Activated naive CD8-positive, alpha-beta T cell treated with anti-CD3 and anti-CD28 coated beads, Interleukin-2, amount 50 U/mL, for 24 hours (primary cell): ENCODE measurements at regions not wholly inside any gene's neighbourhood (a gene's known extent, or its start where the extent isn't known, plus 50 kb on each side); places are given as distances from the start of the nearest gene placed in this dataset.
"Not testable (repeated sequence)": the region's sequence is repeated elsewhere in the genome, so short reads cannot be mapped to it uniquely, and the experiment has no call there.

Experiments used
- ATAC-seq: fragments of 150-1000 bp; cut with Tn5 transposase; one replicate; pipeline ENCODE4 v1.10.0; 2021
- DNase-seq: peaks from one replicate; pipeline ENCODE4 v3.0.0; 2021
- H3K27ac Mint-ChIP-seq: one replicate; pipeline ENCODE4 v1.8.0; 2021; ENCODE audit warnings: mild to moderate bottlenecking, mixed read lengths
- H3K27me3 Mint-ChIP-seq: one replicate; pipeline ENCODE4 v1.8.0; 2021; ENCODE audit warnings: mixed read lengths
- H3K36me3 Mint-ChIP-seq: one replicate; pipeline ENCODE4 v1.8.0; 2021; ENCODE audit warnings: low read depth, mixed read lengths
- H3K4me1 Mint-ChIP-seq: one replicate; pipeline ENCODE4 v1.8.0; 2021; ENCODE audit warnings: mixed read lengths
- H3K4me3 Mint-ChIP-seq: one replicate; pipeline ENCODE4 v1.8.0; 2021; ENCODE audit warnings: mild to moderate bottlenecking, moderate library complexity, mixed read lengths
- H3K9me3 Mint-ChIP-seq: one replicate; pipeline ENCODE4 v1.8.0; 2021; ENCODE audit warnings: mixed read lengths

- DNase-seq (no peak), ATAC-seq (no peak)
- Mint-ChIP-seq H3K36me3 (no peaks in the 10 kb centered on the region), H3K4me1 (no peaks in the 10 kb centered on the region), H3K4me3 (no peak overlapping the region), H3K27me3 (no peaks in the 10 kb centered on the region), H3K27ac (no peak overlapping the region), H3K9me3 (no peaks in the 10 kb centered on the region)
Observed at GRCh38 chr2:142827170-142827569, 50.3 kb upstream of the KYNU start.

- Mint-ChIP-seq H3K27me3 (no peaks in the 10 kb centered on the region), H3K9me3 (no peaks in the 10 kb centered on the region), H3K36me3 (no peaks in the 10 kb centered on the region), H3K4me1 (no peaks in the 10 kb centered on the region), H3K4me3 (no peak overlapping the region), H3K27ac (no peak overlapping the region)
- DNase-seq (no peak), ATAC-seq (no peak)
Observed at GRCh38 chr2:142825861-142826260, 51.6 kb upstream of the KYNU start.

GRCh38 chr2:142824756-142825155 is 52.7 kb upstream of the KYNU start:
- Mint-ChIP-seq H3K4me3 (no peak overlapping the region), H3K4me1 (no peaks in the 10 kb centered on the region), H3K36me3 (no peaks in the 10 kb centered on the region), H3K27me3 (no peaks in the 10 kb centered on the region), H3K9me3 (no peaks in the 10 kb centered on the region), H3K27ac (no peak overlapping the region)
- DNase-seq (no peak), ATAC-seq (no peak)

GRCh38 chr2:142822190-142822589 is 55.3 kb upstream of the KYNU start:
- Mint-ChIP-seq H3K36me3 (no peaks in the 10 kb centered on the region), H3K27ac (no peak overlapping the region), H3K9me3 (no peaks in the 10 kb centered on the region), H3K4me1 (no peaks in the 10 kb centered on the region), H3K4me3 (no peak overlapping the region), H3K27me3 (no peaks in the 10 kb centered on the region)
- no peak for ATAC-seq
- DNase-seq: no peak

GRCh38 chr2:142819411-142819810 is 58.1 kb upstream of the KYNU start:
- H3K4me1 Mint-ChIP-seq: no peaks in the 10 kb centered on the region
- ATAC-seq (no peak), DNase-seq (no peak)
- no peaks in the 10 kb centered on the region for H3K36me3 Mint-ChIP-seq
- no peak overlapping the region for H3K4me3 Mint-ChIP-seq
- no peaks in the 10 kb centered on the region for H3K9me3 Mint-ChIP-seq
- H3K27ac Mint-ChIP-seq: no peak overlapping the region
- no peaks in the 10 kb centered on the region for H3K27me3 Mint-ChIP-seq

- Mint-ChIP-seq H3K36me3 (no peaks in the 10 kb centered on the region), H3K4me1 (no peaks in the 10 kb centered on the region), H3K9me3 (no peaks in the 10 kb centered on the region), H3K27me3 (no peaks in the 10 kb centered on the region), H3K27ac (no peak overlapping the region), H3K4me3 (no peak overlapping the region)
- no peak for DNase-seq
- ATAC-seq: no peak
Observed at GRCh38 chr2:142815375-142815774, 62.1 kb upstream of the KYNU start.

- DNase-seq (no peak), ATAC-seq (no peak)
- Mint-ChIP-seq H3K4me3 (no peak overlapping the region), H3K27me3 (no peaks in the 10 kb centered on the region), H3K27ac (no peak overlapping the region), H3K36me3 (no peaks in the 10 kb centered on the region), H3K9me3 (no peaks in the 10 kb centered on the region), H3K4me1 (no peaks in the 10 kb centered on the region)
Observed at GRCh38 chr2:142813830-142814829, 63.3 kb upstream of the KYNU start.

GRCh38 chr2:142811644-142812043 is 65.8 kb upstream of the KYNU start:
- H3K4me1 Mint-ChIP-seq, H3K4me3 Mint-ChIP-seq, H3K36me3 Mint-ChIP-seq, H3K27ac Mint-ChIP-seq, DNase-seq, H3K27me3 Mint-ChIP-seq, ATAC-seq, H3K9me3 Mint-ChIP-seq: not testable (repeated sequence)

- no peaks in the 10 kb centered on the region for H3K36me3 Mint-ChIP-seq
- H3K27me3 Mint-ChIP-seq: no peaks in the 10 kb centered on the region
- DNase-seq (no peak), ATAC-seq (no peak)
- H3K27ac Mint-ChIP-seq: no peak overlapping the region
- H3K4me1 Mint-ChIP-seq: no peaks in the 10 kb centered on the region
- peaks cover 3% of the 10 kb centered on the region for H3K9me3 Mint-ChIP-seq
- H3K4me3 Mint-ChIP-seq: no peak overlapping the region
Observed at GRCh38 chr2:142805244-142805643, 72.2 kb upstream of the KYNU start.

- Mint-ChIP-seq H3K27ac (no peak overlapping the region), H3K4me1 (no peaks in the 10 kb centered on the region), H3K4me3 (no peak overlapping the region), H3K9me3 (peaks cover 3% of the 10 kb centered on the region), H3K27me3 (no peaks in the 10 kb centered on the region), H3K36me3 (no peaks in the 10 kb centered on the region)
- no peak for DNase-seq
- ATAC-seq: no peak
Observed at GRCh38 chr2:142803158-142803557, 74.3 kb upstream of the KYNU start.

- Mint-ChIP-seq H3K4me3 (no peak overlapping the region), H3K27ac (no peak overlapping the region), H3K36me3 (no peaks in the 10 kb centered on the region), H3K27me3 (no peaks in the 10 kb centered on the region), H3K9me3 (peaks cover 9% of the 10 kb centered on the region), H3K4me1 (no peaks in the 10 kb centered on the region)
- ATAC-seq (no peak), DNase-seq (no peak)
Observed at GRCh38 chr2:142796588-142796987, 80.9 kb upstream of the KYNU start.

- Mint-ChIP-seq H3K27me3 (no peaks in the 10 kb centered on the region), H3K36me3 (no peaks in the 10 kb centered on the region), H3K9me3 (peaks cover 9% of the 10 kb centered on the region), H3K27ac (no peak overlapping the region), H3K4me3 (no peak overlapping the region), H3K4me1 (no peaks in the 10 kb centered on the region)
- no peak for DNase-seq
- no peak for ATAC-seq
Observed at GRCh38 chr2:142796161-142796560, 81.3 kb upstream of the KYNU start.

GRCh38 chr2:142794850-142795249 is 82.6 kb upstream of the KYNU start:
- no peaks in the 10 kb centered on the region for H3K27me3 Mint-ChIP-seq
- peaks cover 9% of the 10 kb centered on the region for H3K9me3 Mint-ChIP-seq
- DNase-seq: no peak
- H3K4me3 Mint-ChIP-seq: no peak overlapping the region
- H3K27ac Mint-ChIP-seq: no peak overlapping the region
- ATAC-seq: no peak
- H3K36me3 Mint-ChIP-seq: no peaks in the 10 kb centered on the region
- H3K4me1 Mint-ChIP-seq: no peaks in the 10 kb centered on the region

GRCh38 chr2:142792328-142792727 is 85.1 kb upstream of the KYNU start:
- not testable (repeated sequence) for H3K27ac Mint-ChIP-seq, DNase-seq, H3K9me3 Mint-ChIP-seq, H3K4me1 Mint-ChIP-seq, H3K27me3 Mint-ChIP-seq, ATAC-seq, H3K36me3 Mint-ChIP-seq, H3K4me3 Mint-ChIP-seq

GRCh38 chr2:142791335-142791734 is 86.1 kb upstream of the KYNU start:
- DNase-seq (no peak), ATAC-seq (no peak)
- H3K27me3 Mint-ChIP-seq: no peaks in the 10 kb centered on the region
- H3K9me3 Mint-ChIP-seq: peaks cover 7% of the 10 kb centered on the region
- no peak overlapping the region for H3K4me3 Mint-ChIP-seq
- H3K36me3 Mint-ChIP-seq: no peaks in the 10 kb centered on the region
- no peak overlapping the region for H3K27ac Mint-ChIP-seq
- no peaks in the 10 kb centered on the region for H3K4me1 Mint-ChIP-seq
